ENCODE measurements at regions not wholly inside any gene's neighbourhood (a gene's known extent, or its start where the extent isn't known, plus 50 kb on each side); places are given as distances from the start of the nearest gene placed in this dataset.
A peak's percentile ranks its signal among the peaks of the same experiment; 100 is the strongest.

DNA sequence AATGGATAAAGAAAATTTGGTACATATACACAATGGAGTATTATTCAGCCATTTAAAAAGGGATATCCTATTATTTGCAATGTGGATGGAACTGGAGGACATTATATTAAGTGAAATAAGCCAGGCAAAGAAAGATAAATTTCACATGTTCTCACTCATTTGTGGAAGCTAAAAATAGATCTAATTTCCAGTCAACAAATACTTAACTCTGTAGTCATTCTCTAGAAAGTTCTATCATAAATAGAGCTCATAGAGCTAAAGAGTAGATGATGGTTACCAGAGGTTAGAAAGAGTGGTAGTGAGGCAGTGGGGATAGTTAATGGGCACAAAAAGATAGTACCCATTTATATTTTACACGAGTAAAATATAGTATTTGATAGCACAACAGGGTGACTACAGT lies 104.2 kb upstream of the SLC13A1 start:
- Histone ChIP-seq H3K9ac (ENCODE audit: insufficient read length, low read depth) (no peak overlapping the region), H3K36me3 (ENCODE audit: insufficient read depth, insufficient read length, low read length) (no peaks in the 10 kb centered on the region), H3K4me3 (ENCODE audit: insufficient read length, low read depth) (no peak overlapping the region), H3K4me1 (ENCODE audit: insufficient read depth, insufficient read length) (no peaks in the 10 kb centered on the region), H3K27me3 (ENCODE audit: insufficient read depth, insufficient read length) (no peaks in the 10 kb centered on the region), H3K9me3 (ENCODE audit: insufficient read depth, low read length) (no peaks in the 10 kb centered on the region)
- TF ChIP-seq YY1 (IDR thresholded peaks at IDR 0.05; ENCODE audit: insufficient read depth, insufficient read length) (no peak), ZNF274 (IDR thresholded peaks at IDR 0.05; ENCODE audit: low read depth, low read length) (no peak), SUZ12 (IDR thresholded peaks at IDR 0.05; ENCODE audit: extremely low read depth, insufficient read depth, insufficient read length) (no peak)
- no peak for DNase-seq (ENCODE audit: low read depth, low spot score)

DNA sequence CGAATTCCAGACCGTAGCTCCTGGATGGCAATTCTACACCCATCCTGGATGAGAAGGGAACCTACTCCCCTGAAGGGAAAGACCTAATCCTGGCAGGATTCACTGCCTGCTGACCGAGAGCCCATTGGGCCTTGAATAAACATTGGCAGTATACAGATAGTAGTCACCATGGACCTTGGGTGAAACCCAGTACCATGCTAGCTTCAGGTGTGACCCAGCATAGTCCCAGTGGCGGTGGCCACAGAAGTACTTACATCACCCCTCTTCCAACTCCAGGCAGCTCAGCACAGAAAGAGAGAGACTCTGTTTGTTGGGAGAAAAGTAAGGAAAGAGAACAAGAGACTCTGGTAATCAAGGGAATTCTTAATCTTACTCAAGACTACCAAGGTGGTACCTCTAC lies 97.2 kb upstream of the SLC13A1 start:
- H3K9me3 ChIP-seq (ENCODE audit: insufficient read depth, low read length) = no peaks in the 10 kb centered on the region
- TF ChIP-seq ZNF274 (IDR thresholded peaks at IDR 0.05; ENCODE audit: low read depth, low read length) (no peak), YY1 (IDR thresholded peaks at IDR 0.05; ENCODE audit: insufficient read depth, insufficient read length) (no peak), SUZ12 (IDR thresholded peaks at IDR 0.05; ENCODE audit: extremely low read depth, insufficient read depth, insufficient read length) (no peak)

DNA sequence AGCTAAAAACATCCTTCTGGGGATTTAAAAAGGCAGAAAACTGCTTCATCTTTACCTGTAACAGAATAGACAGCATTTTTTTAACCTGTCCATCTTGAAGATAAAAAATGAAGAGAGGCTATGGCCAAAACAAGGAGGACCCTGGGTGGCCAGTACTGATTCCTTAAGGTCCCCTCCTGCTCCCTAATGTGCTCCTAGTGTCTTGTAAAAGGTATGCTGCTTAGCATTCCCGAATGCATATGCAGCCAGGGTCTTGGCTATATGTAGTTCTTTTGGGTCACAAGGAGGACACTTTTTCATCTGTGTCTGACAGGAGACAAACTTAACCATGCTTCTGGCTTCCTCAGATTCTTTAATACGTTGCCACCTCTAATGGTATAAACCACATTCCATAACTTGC lies 93.9 kb upstream of the SLC13A1 start:
- Histone ChIP-seq H3K4me3 (ENCODE audit: insufficient read length, low read depth) (no peak overlapping the region), H3K27me3 (ENCODE audit: insufficient read depth, insufficient read length) (no peaks in the 10 kb centered on the region), H3K36me3 (ENCODE audit: insufficient read depth, insufficient read length, low read length) (no peaks in the 10 kb centered on the region), H3K4me1 (ENCODE audit: insufficient read depth, insufficient read length) (no peaks in the 10 kb centered on the region), H3K9ac (ENCODE audit: insufficient read length, low read depth) (no peak overlapping the region), H3K9me3 (ENCODE audit: insufficient read depth, low read length) (no peaks in the 10 kb centered on the region)
- TF ChIP-seq ZNF274 (IDR thresholded peaks at IDR 0.05; ENCODE audit: low read depth, low read length) = no peak
- TF ChIP-seq YY1 (IDR thresholded peaks at IDR 0.05; ENCODE audit: insufficient read depth, insufficient read length) = no peak
- TF ChIP-seq SUZ12 (IDR thresholded peaks at IDR 0.05; ENCODE audit: extremely low read depth, insufficient read depth, insufficient read length) = no peak
- DNase-seq (ENCODE audit: low read depth, low spot score) = no peak

More for the DNA sequence above, 97.2 kb upstream of the SLC13A1 start:
- no peaks in the 10 kb centered on the region for H3K4me1 ChIP-seq (ENCODE audit: insufficient read depth, insufficient read length)
- no peak overlapping the region for H3K4me3 ChIP-seq (ENCODE audit: insufficient read length, low read depth)
- no peaks in the 10 kb centered on the region for H3K27me3 ChIP-seq (ENCODE audit: insufficient read depth, insufficient read length)
- H3K9ac ChIP-seq (ENCODE audit: insufficient read length, low read depth) = no peak overlapping the region
- DNase-seq (ENCODE audit: low read depth, low spot score) = no peak
- H3K36me3 ChIP-seq (ENCODE audit: insufficient read depth, insufficient read length, low read length) = no peaks in the 10 kb centered on the region

DNA sequence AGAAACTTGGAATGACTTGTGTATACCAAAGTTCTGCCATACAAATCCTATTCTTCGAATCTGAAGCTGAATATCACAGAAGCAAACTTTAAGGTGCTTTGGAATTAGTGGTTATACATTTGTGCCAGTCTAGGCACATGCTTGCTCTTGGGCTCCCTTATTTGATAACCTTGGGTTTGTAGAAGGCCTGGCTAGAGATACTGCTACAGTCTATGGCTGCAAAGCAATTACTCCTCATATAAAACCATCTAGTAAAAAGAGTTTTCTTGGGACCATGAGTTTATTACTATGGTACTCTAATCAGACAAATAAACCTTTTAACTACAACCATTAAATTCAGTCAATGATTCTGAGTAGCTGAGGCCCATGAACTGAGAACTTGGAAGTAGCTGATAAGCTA lies 92.5 kb upstream of the SLC13A1 start:
- no peaks in the 10 kb centered on the region for H3K9me3 ChIP-seq (ENCODE audit: insufficient read depth, low read length)
- H3K4me3 ChIP-seq (ENCODE audit: insufficient read length, low read depth) = no peak overlapping the region
- H3K36me3 ChIP-seq (ENCODE audit: insufficient read depth, insufficient read length, low read length) = no peaks in the 10 kb centered on the region
- H3K27me3 ChIP-seq (ENCODE audit: insufficient read depth, insufficient read length) = peaks cover 4% of the 10 kb centered on the region
- no peak for TF ChIP-seq SUZ12 (IDR thresholded peaks at IDR 0.05; ENCODE audit: extremely low read depth, insufficient read depth, insufficient read length)
- TF ChIP-seq ZNF274 (IDR thresholded peaks at IDR 0.05; ENCODE audit: low read depth, low read length) = no peak
- TF ChIP-seq YY1 (IDR thresholded peaks at IDR 0.05; ENCODE audit: insufficient read depth, insufficient read length) = no peak
- DNase-seq (ENCODE audit: low read depth, low spot score) = no peak
- no peaks in the 10 kb centered on the region for H3K4me1 ChIP-seq (ENCODE audit: insufficient read depth, insufficient read length)
- no peak overlapping the region for H3K9ac ChIP-seq (ENCODE audit: insufficient read length, low read depth)

DNA sequence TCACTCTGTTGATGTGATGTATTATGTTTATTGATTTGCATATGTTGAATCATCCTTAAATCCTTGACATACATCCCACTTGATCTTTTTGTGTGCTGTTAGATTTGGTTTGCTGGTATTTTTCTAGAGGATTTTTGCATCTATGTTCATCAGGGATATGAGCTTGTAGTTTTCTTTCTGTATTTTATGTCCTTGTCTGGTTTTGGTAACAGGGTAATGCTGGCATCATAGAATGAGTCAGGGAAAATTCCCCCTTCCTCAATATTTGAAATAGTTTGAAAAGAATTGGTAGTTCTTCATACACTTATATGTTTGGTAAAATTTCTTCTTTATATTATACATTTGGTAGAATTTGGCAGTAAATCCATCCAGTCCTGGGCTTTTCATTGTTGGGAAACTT lies 89.4 kb upstream of the SLC13A1 start:
- H3K9ac ChIP-seq (ENCODE audit: insufficient read length, low read depth) = no peak overlapping the region
- TF ChIP-seq SUZ12 (IDR thresholded peaks at IDR 0.05; ENCODE audit: extremely low read depth, insufficient read depth, insufficient read length) (no peak), YY1 (IDR thresholded peaks at IDR 0.05; ENCODE audit: insufficient read depth, insufficient read length) (no peak), ZNF274 (IDR thresholded peaks at IDR 0.05; ENCODE audit: low read depth, low read length) (no peak)
- no peak for DNase-seq (ENCODE audit: low read depth, low spot score)
- no peak overlapping the region for H3K4me3 ChIP-seq (ENCODE audit: insufficient read length, low read depth)
- H3K9me3 ChIP-seq (ENCODE audit: insufficient read depth, low read length) = no peaks in the 10 kb centered on the region
- H3K4me1 ChIP-seq (ENCODE audit: insufficient read depth, insufficient read length) = no peaks in the 10 kb centered on the region
- H3K36me3 ChIP-seq (ENCODE audit: insufficient read depth, insufficient read length, low read length) = no peaks in the 10 kb centered on the region
- peaks cover 5% of the 10 kb centered on the region for H3K27me3 ChIP-seq (ENCODE audit: insufficient read depth, insufficient read length)

DNA sequence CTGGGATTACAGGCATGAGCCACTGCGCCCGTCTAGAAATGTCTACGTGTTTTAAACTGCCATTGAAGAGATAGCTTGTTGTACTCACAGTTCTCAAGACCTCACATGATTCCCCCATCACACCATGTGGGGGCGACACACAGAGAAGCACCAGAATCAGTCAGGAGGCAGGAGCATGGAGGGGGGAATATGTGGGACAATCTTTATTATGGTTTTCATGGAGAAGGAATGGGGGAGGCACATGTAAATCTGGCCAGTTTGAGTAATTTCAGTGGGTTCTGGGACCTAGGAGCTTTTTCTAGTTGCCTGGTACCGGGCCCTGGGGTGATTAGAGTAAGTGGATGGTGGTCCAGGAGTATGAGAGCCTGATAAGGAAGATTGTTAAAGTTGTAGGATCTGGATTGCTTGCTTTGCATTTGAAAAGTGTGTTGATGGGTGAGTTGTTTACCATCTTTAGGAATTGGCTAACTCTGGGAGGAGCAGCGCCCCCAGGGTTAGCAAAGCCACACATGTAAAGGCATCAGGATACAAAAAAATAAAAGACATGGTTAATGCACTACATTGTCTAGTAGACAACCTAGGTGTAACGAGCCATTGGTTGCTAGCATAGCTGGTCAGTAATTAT lies 85.4 kb upstream of the SLC13A1 start:
- no peak for TF ChIP-seq ZNF274 (IDR thresholded peaks at IDR 0.05; ENCODE audit: low read depth, low read length)
- TF ChIP-seq SUZ12 (IDR thresholded peaks at IDR 0.05; ENCODE audit: extremely low read depth, insufficient read depth, insufficient read length) = no peak
- no peak for TF ChIP-seq YY1 (IDR thresholded peaks at IDR 0.05; ENCODE audit: insufficient read depth, insufficient read length)
- no peaks in the 10 kb centered on the region for H3K9me3 ChIP-seq (ENCODE audit: insufficient read depth, low read length)

DNA sequence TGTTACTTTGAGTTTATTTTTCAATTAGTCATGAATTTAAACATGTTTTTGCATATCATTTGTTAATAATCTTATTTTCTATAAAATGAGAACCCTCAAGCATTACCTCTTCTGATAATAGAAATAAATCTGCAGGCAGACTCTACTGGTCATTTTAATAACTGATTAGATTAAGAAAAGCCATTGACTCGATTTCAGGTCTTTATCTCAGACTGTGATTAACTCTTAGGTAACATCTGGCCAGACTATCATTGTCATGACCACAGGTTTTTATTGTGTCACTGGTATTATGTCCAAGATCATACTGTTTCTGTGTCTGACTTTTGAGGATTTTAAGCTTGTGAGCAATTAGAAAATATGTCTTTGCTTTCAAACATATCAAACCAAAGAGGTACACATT lies 83.6 kb upstream of the SLC13A1 start:
- Histone ChIP-seq H3K36me3 (ENCODE audit: insufficient read depth, insufficient read length, low read length) (no peaks in the 10 kb centered on the region), H3K9ac (ENCODE audit: insufficient read length, low read depth) (no peak overlapping the region), H3K27me3 (ENCODE audit: insufficient read depth, insufficient read length) (peaks cover 13% of the 10 kb centered on the region), H3K4me1 (ENCODE audit: insufficient read depth, insufficient read length) (no peaks in the 10 kb centered on the region), H3K9me3 (ENCODE audit: insufficient read depth, low read length) (no peaks in the 10 kb centered on the region), H3K4me3 (ENCODE audit: insufficient read length, low read depth) (no peak overlapping the region)
- DNase-seq (ENCODE audit: low read depth, low spot score) = no peak
- TF ChIP-seq ZNF274 (IDR thresholded peaks at IDR 0.05; ENCODE audit: low read depth, low read length) (no peak), SUZ12 (IDR thresholded peaks at IDR 0.05; ENCODE audit: extremely low read depth, insufficient read depth, insufficient read length) (no peak), YY1 (IDR thresholded peaks at IDR 0.05; ENCODE audit: insufficient read depth, insufficient read length) (no peak)

More for the DNA sequence above, 85.4 kb upstream of the SLC13A1 start:
- peak; percentile 70 for DNase-seq (ENCODE audit: low read depth, low spot score)
- no peaks in the 10 kb centered on the region for H3K36me3 ChIP-seq (ENCODE audit: insufficient read depth, insufficient read length, low read length)
- H3K9ac ChIP-seq (ENCODE audit: insufficient read length, low read depth) = no peak overlapping the region
- H3K27me3 ChIP-seq (ENCODE audit: insufficient read depth, insufficient read length) = peaks cover 13% of the 10 kb centered on the region
- no peaks in the 10 kb centered on the region for H3K4me1 ChIP-seq (ENCODE audit: insufficient read depth, insufficient read length)
- no peak overlapping the region for H3K4me3 ChIP-seq (ENCODE audit: insufficient read length, low read depth)

Measured in NT2/D1 (cell line).